CD4-positive, alpha-beta T cell treated with Interleukin-2 at 100 ng/mL for 4 hours (primary cell): ENCODE measurements at regions not wholly inside any gene's neighbourhood (a gene's known extent, or its start where the extent isn't known, plus 50 kb on each side); places are given as distances from the start of the nearest gene placed in this dataset.

Experiments
- DNase-seq: peaks from one replicate; pipeline ENCODE4 v3.0.0-alpha.2; 2020; ENCODE audit warnings: low spot score

DNA sequence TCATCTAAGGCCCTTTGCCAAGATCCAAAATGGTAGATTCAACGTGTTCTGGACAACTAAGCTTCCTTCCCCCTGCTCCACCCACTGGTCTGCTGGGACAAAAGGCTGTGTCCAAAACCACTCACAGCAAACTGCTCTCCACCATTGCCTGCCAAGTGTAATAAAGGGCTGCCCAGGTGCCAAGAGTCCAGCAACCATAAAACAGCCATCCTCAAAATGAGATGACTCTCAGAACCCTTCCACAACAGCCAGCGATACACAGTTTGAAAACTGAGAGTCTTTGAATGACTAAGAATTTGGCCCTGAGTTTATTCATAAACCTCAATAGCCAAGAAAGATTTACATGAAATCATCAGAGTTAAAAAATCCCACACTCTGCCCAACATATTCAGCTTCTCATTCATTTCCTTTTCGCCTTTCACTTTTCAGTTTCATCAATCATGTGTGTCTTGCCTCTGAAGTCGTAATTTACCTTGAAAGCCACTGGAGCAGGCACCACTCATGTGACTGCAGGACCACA is 658.1 kb upstream of the MGMT start:
- no peak for DNase-seq

DNA sequence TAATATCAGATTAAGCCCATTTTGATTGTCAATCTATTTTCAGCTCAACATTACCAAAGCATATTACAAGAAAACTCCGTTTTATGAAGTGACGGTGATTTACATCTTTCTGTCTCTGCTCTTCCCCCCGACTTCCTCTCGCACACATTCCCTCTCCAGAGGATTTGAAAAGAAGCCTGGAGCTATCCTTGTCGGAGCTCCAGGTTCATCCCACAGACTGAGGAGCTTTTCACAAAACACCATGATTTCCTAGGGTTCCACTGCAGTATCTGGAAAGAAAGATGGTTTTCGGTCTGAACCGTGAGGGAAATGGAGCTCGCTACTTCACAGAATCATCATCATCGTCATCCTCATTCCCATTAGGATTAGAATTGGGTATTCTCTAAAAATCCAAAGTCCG is 655.5 kb upstream of the MGMT start:
- DNase-seq: no peak

DNA sequence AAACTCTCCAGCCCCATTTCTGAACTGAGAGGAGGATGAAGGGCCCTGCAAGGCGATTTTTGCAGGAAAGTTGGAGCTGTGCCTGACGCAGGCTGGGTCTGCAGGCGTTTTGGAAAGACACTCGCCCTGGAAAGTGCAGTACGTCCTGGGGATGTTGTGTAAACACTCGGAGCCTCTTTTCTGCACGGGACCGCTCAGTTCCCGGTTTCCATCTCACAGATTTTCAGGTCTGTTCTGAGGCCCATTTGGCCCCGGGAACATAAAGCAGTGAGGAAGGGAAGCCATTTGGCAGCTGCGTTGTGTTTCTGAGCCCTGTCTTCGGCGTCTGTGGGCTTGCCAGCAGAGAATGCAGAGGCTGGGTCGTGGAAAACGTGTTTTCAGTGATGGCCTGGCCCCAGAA is 655.0 kb upstream of the MGMT start:
- DNase-seq: no peak

DNA sequence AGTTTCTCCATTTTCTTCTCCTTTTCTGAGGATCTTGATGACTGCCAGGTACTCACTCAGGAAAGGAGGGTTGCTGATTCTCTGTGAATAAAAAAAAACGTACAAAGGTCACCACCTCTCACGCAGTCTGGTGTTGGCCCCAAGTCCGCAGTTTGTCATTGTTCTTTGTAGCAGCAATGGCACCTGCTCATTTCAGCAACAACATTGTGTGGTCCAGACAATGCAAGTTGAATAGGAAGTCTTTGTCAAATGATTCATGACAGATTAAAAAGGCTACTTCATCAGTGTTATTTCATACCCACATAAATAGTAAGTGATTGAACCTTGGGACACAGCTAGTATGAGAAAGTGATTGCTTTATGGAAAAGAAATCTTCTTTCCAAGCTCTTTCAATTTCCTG is 653.5 kb upstream of the MGMT start:
- no peak for DNase-seq

DNA sequence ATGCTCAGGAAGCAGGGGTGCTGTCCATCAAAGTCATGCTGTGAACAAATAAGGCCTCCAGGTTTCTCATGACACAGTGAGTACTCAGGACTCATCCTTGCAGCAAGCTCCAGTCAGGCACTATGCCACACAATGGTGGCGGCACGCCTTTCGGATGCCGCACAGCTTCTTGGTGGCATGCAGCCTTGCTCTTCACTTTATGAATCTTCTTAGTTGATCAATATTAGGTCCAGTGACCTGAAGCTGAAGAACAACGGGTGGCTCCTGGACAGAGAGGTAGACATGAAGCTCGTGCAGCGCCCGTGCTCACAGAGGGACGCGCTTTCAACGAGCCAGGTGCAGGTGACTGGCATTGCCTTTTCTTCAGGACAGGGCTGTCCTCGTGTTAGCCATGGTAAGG is 653.0 kb upstream of the MGMT start:
- no peak for DNase-seq

DNA sequence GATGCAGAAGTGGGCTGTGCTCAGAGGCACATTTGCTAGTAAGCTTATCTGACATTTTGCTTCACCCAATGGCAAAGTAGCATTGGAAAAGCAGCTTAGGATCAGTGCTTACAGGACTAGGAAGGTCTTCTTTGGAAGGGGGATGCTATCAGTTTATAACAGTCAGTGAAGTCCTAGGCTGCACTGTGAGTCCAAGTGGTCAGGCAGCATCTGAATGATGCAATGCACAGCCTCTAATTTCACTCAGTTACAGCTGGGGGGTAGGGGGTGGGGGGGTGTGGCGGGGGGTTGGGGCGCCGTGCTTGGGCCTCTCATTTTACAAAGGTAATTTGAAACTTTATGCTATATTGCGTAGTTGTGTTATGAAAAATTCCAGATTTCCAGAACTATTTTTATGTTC is 652.3 kb upstream of the MGMT start:
- DNase-seq: no peak

DNA sequence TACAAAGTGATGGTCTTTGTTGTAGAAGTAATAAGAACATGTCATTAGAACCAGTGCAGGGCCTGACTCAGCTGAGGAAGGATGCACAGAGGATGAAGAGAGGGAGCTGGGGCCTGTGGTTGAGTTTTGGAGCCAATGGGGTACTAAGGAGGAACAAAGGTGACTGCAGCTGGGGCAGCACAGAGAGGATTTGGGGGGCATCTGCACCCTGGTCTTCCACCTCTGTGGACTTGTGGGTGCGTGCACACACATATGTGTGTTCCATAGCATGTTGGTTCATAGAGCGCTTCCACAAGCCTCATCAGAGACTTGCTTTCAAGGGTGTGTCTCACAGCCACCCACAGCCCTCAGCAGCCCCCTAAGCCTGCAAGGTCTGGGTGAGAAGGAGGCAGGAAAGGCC is 650.3 kb upstream of the MGMT start:
- no peak for DNase-seq

DNA sequence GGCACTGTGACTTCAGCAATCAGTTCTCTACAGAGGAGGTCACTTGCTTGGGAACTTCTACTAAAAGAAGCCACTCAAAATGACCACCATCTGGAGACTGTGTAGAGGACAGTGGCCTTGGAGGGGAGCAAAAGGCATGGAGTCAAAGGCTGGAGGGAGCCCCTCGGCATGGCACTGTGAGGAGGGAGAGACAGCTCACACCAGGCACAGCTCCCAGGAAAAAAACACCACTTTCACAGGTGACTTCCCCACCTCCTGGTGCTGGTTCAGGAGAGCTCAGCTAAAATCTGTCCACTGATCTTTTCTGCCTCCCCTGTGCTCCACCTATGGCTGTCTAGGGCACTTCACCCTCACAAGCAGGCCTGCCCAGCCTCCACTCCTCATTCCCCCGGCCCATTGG is 649.4 kb upstream of the MGMT start:
- DNase-seq: no peak

DNA sequence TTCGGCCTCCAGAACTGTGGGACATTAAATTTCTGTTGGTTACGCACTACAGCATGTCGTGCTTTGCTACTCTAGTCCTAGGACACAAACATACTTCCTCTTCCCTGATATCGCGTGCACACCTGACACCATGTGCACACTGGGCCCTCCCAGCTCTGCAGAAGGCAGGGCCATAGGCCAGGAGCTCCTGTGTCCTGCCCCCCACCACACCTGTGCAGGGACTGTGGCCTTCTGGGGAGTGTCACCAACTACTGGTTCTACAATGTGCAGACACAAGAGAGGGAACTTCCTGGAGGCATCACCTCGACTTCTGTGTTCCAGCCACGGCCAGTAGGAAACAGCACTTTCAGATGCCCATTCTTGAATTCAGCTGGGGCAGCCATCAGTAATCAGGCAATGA is 646.4 kb upstream of the MGMT start:
- no peak for DNase-seq

DNA sequence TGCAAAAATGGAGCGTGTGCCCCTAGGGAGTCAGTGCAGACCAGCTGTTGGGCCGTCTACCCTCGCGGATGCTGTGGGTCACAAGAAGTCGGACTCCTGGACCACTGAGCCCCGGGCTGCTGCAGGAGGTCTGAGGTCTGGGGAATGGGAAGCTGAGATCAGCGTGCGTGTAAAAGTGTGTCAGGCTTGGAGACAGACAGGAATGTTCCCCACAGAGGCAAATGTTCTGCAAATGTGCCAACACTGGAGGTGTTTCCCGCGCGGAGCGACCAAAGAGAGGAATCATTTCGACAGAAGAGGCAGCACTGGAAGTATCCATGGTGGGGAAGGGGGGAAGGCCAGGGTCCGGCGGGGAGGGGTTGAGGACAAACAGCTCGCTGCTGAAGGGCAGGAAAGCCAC is 643.8 kb upstream of the MGMT start:
- no peak for DNase-seq

DNA sequence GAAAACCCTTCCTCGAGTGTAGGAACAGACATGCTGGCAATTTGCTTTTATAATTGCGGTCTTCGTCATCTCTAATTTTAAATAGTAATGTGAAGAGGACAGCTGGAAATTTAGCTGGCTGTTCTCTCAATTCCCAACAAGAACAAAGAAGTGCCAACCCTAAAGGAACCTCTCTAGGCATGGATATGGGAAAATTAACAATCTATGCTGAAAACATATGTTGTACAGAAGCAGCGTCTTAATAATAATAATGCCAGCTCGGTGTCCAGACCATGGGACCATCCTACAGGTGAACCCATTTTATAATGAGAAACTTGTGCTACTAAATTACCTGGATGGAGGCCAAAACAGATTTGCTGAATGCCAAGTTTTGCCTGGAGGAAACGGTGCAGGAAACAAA is 641.4 kb upstream of the MGMT start:
- no peak for DNase-seq

DNA sequence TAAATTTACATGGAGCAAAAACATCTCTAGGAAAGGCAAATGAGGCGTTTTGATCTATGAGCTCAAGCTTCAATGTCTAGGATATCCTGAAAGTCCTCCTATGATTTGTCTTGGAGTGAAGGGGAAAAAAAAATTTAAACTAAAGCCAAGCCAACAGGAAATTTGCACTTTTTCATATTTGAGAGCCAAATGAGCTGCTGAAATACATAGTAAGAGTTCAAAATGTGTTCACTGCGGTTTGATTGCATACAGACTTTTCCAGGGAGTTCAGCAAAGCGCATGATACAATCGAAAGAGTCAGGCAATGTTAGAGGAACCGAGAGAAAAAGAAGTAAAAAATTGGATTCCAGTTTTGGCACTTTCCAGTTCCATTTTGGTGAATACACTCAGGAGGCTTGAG is 633.4 kb upstream of the MGMT start:
- no peak for DNase-seq

DNA sequence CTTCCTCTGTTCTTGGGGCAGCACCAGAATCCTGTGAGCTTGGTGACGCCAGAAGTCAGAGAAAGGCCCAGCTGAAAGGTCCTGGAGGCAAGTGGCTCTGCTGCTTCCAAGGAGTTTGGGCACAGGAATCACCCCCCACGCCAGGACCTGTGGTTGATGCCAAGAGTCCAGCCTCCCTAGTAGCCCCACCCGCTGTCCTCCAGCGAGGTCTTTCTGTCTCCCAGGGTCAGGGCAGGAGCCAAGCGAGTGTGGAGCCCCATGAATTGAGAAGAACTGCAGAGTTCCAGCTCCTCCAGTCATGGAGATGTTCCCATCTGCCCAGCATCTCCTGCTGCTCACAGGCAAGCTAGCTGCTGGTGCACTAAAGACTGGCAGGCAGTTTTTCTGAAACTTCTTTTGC is 631.7 kb upstream of the MGMT start:
- DNase-seq: no peak

DNA sequence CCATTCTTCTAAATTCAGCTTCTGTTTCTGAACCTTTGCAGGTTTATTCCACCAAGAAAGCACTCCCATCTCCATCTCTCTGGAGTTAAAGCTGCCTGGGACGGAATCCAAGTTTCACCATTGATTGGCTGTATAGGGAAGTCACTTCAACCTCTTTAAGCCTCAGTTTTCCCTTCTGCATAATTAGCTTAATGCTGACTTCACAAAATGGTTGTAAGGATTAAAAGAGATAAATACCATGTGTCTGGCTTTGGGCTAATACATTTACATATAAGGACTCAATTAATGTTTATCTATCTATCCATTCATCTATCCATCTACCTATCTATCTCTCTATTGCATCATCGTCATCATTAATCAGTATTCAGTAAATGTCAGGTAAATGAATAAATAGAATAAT is 629.6 kb upstream of the MGMT start:
- no peak for DNase-seq

DNA sequence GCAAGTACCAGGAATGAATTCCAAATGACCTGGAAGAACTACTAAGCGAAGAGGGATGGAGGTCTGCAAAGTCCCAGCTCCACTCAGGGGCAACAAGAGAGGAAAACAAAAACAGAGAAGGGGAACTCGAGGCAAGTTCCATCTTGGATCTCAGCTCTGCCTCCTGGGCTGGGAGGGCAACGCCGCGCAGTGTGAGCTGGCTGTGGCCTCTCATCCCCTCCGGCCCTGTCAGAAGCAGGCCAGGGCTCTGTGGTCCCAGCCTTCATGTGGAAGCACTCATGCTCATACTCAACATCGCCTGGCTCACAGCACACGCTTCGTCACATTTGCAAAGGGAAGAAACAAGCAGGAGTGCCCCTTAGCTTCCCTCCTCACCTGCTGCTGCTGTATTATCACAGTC is 627.9 kb upstream of the MGMT start:
- DNase-seq: no peak

DNA sequence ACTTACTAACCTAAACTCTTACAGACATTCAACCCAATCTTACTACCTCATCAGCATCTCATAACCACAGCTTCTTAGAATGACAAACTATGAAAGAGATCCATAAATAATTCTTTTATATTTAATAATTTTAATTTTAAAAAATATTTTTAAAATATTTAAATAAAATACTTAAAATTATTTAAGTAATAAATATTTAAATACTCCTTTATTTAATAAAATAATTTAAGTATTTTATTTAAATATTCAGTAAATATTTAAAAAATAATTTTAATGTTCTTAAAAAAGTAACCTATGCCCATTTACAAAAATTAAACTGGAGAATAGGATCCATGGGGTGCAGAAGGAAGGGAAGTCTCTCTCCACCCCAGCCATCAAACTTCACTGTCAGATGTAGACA is 627.3 kb upstream of the MGMT start:
- no peak for DNase-seq

DNA sequence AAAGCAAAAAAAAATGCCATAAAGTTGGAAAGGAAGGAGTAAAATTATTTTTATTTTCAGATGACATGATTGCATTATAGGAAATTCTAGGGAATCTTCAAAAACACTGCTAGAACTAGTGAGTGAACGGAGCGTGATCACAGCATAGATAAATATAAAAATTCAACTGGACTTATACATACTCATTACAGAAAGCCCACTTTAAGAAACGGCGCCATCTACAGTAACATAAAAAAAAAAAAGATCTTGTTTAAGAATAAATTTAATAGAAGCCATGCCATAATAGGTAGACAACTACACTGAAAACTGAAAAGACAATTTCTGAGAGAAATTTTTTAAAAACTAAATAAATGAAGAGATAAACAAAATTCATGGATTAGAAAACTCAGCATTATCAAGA is 623.1 kb upstream of the MGMT start:
- no peak for DNase-seq

DNA sequence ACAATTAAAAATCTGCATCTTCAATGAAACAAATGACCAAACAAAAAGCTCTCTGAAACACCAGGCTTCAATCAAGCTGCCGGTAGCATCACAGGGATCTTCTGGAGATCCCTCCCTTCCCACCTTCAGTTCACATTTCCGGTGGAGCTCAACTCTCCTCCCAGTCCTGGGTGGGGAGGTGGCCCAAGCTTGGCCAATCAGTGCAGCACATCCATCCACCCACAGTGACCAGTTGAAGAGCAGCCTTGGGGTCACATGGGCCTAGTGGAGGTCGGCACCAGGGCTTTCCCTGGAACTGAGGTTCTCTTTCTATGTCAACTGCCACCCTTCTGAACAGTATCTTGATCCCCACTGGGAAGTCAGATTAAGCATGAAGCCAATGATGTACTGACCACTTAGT is 620.1 kb upstream of the MGMT start:
- DNase-seq: no peak

DNA sequence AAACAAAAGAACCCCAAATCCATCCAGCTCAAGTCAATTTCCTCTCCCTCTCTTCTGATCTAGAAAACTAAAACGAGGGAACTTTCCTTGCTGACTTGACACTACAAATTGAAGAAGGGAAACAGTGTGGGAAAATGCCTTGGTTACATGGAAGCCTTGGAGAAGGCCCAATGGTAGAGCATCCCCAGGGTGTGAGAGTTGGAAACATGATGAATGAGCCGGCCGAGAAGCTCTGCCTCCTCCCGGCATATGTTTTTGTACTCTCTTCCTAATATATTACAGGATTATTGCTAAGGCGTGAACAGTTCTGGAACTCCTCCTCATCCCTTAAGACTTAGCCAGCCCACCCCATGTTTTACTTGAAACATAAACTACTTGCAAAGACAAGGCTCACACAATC is 618.2 kb upstream of the MGMT start:
- DNase-seq: no peak

DNA sequence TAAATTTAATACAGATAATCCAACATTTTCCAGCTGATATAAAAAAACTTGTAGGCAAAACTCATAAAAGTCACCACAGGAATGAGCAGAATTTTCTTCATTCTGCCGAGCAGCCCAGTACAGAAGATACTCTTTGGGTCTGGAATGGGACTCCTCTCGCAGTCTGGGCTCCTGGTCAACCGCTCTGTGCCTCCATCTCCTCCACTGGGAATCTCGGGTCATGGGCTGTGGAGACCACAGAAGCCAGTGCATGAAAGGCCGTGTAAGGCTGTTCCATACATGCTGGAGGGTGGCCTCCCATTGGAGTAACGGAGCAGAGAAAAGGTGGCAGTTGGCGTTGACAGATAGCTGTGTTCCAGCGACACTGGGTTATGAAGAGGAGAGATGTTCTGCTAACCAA is 616.4 kb upstream of the MGMT start:
- no peak for DNase-seq

DNA sequence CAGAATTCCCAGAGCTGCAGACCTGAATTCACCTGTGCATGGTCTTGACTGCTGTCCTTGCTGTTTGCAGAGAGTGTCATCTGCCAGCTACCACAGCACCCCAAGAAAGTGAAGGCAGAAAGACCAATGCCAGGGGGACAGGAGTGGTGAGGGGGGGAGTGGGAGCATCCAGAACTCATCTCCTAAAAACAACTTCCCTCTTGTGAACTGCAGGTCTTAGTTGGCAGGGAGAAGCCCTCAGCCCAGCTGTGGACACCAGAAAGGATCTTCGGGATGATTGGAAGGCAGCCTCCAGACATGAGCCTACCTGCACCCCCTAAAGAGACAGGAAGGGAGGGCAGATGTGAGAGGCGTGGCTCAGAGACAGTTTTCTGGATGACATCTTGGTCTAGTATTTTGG is 615.8 kb upstream of the MGMT start:
- DNase-seq: no peak

DNA sequence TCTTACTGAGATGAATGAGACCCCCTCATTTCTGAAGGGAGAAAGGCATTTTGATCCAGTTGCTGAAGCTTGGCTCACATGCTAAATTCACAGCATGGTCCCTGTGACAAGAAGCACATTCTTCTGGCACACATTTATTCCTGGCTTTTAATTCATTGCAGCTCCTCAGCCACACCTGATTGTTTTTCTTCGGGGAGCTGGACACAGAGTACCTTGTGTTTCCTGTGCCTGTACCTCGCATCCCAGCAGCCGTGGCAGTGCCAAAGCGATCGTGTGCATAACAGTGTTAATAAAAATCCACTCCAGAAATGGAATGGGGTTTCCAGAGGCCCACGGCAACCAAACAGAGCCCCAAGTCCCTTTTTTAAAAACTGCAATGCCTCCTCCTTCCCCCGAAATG is 615.3 kb upstream of the MGMT start:
- no peak for DNase-seq

DNA sequence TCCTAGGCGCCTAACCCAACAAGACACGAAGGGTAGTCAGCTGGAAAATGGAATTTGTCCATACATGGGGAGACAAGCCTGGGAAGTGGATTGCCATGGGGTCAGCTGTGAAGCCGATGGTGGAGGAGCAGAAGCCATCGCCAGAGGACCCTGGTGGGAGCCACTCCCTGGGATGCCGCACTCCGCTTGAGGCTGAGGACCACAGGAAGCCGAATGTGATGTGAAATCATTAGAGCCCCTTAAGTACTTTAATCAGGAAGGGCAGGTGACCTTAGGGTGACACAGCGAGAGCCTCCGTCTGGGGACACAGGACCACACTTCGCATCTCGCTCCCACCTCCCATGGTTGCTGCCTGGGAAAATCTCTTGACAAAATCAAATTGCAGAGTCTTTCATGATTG is 614.6 kb upstream of the MGMT start:
- DNase-seq: no peak

DNA sequence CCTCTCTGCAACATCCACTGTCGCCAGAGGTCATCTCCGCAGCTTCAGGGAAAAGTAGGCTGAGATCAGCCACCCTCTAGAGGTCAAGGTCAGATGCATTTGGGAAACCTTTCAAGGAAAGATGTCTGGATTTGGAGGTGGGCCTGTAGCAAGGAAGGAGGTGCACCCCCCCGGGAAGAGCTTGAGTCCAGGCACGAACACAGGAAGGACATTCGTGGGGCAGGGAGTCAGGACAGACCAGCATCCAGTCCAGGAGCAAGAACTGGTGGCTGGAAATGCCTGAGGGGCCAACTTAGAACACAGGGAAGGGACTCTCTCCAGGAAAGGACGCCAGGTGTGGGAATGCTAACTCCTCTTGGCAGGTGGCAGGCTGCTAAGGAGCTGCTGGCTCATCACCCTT is 614.1 kb upstream of the MGMT start:
- no peak for DNase-seq

DNA sequence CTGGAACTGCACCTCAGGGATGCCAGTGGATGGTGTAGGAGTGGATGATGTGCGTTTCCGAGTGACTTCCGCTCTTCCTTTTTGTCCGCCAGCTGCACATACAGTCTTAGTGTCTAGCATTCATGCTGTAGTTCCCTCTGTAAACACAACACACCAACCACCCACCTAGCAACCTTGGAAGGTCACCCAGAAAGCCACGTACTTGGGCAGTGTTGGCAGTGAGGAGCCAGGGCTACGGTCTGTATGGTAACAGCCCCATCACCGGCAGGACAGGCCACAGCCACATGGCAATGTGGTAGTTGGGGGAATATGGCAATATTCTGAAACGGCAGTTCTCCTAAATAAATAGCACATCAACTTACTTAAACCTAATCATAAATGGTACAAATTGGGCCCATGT is 613.5 kb upstream of the MGMT start:
- no peak for DNase-seq
